ENCODE measurements at regions not wholly inside any gene's neighbourhood (a gene's known extent, or its start where the extent isn't known, plus 50 kb on each side); places are given as distances from the start of the nearest gene placed in this dataset.

GRCh38 chr1:177863796-177864195 lies 106.1 kb downstream of the SEC16B start:
- Histone ChIP-seq H3K9ac (ENCODE audit: low read length) (no peak overlapping the region), H3K36me3 (replicated peaks in 1 of 2; ENCODE audit: control extremely low read depth in 1 of 2, control insufficient read depth in 1 of 2, extremely low read depth in 1 of 2, insufficient read depth in 2 of 2, low read length in 1 of 2) (no peaks in the 10 kb centered on the region), H3K4me2 (replicated peaks; ENCODE audit: low read depth, low read length, poor library complexity, severe bottlenecking) (no peak overlapping the region), H3K27ac (ENCODE audit: low read length in 2 of 2) (no peak overlapping the region), H2AFZ (ENCODE audit: insufficient read depth, low read depth, low read length, poor library complexity, severe bottlenecking) (no peak overlapping the region), H3K27me3 (replicated peaks in 1 of 4; ENCODE audit: control extremely low read depth in 1 of 4, control insufficient read depth in 3 of 4, insufficient read depth in 4 of 4, low read length in 3 of 4) (no peaks in the 10 kb centered on the region), H3K4me3 (ENCODE audit: control extremely low read depth in 1 of 5, extremely low read depth in 1 of 5, insufficient read depth in 1 of 5, low read depth in 2 of 5, low read length in 4 of 5) (no peak overlapping the region), H3K4me1 (ENCODE audit: control insufficient read depth in 2 of 2, insufficient read depth in 2 of 2, low read length in 2 of 2) (no peaks in the 10 kb centered on the region), H3K9me3 (ENCODE audit: control extremely low read depth in 1 of 3, control insufficient read depth in 2 of 3, insufficient read depth in 1 of 3, low read length in 2 of 3) (no peaks in the 10 kb centered on the region), H3K79me2 (ENCODE audit: control insufficient read depth, insufficient read depth, low read length) (no peaks in the 10 kb centered on the region), H4K20me1 (ENCODE audit: control insufficient read depth, insufficient read depth, low read length, poor library complexity, severe bottlenecking) (no peaks in the 10 kb centered on the region)
- intact Hi-C loops (cut with micrococcal nuclease), result no loop called here
- ChIA-PET CTCF (no interaction called here), POLR2A (no interaction called here)
- H3K9me3 Mint-ChIP-seq (ENCODE audit: insufficient read depth), result no peaks in the 10 kb centered on the region
- H3K27me3 Mint-ChIP-seq, result no peaks in the 10 kb centered on the region
- no peak for ATAC-seq (ENCODE audit: low read depth)
- no peak for TF ChIP-seq EZH2 (IDR thresholded peaks at IDR 0.05; ENCODE audit: borderline replicate concordance, insufficient read depth, low read depth, low read length, poor library complexity, severe bottlenecking)
- H3K27ac Mint-ChIP-seq, result no peak overlapping the region
- H3K4me3 Mint-ChIP-seq, result no peak overlapping the region
- 84% methylated on average over 2 of the region's 4 CpGs for WGBS (ENCODE audit: insufficient coverage)
- no peaks in the 10 kb centered on the region for H3K4me1 Mint-ChIP-seq
- DNase-seq, result no peak

GRCh38 chr1:177862916-177863315 lies 106.9 kb downstream of the SEC16B start:
- Mint-ChIP-seq H3K9me3 (ENCODE audit: insufficient read depth) (no peaks in the 10 kb centered on the region), H3K27me3 (no peaks in the 10 kb centered on the region), H3K4me1 (no peaks in the 10 kb centered on the region), H3K27ac (no peak overlapping the region), H3K4me3 (no peak overlapping the region)
- Histone ChIP-seq H3K9ac (ENCODE audit: low read length) (no peak overlapping the region), H2AFZ (ENCODE audit: insufficient read depth, low read depth, low read length, poor library complexity, severe bottlenecking) (no peak overlapping the region), H3K27me3 (replicated peaks in 1 of 4; ENCODE audit: control extremely low read depth in 1 of 4, control insufficient read depth in 3 of 4, insufficient read depth in 4 of 4, low read length in 3 of 4) (no peaks in the 10 kb centered on the region), H3K9me3 (ENCODE audit: control extremely low read depth in 1 of 3, control insufficient read depth in 2 of 3, insufficient read depth in 1 of 3, low read length in 2 of 3) (no peaks in the 10 kb centered on the region), H3K36me3 (replicated peaks in 1 of 2; ENCODE audit: control extremely low read depth in 1 of 2, control insufficient read depth in 1 of 2, extremely low read depth in 1 of 2, insufficient read depth in 2 of 2, low read length in 1 of 2) (no peaks in the 10 kb centered on the region), H3K79me2 (ENCODE audit: control insufficient read depth, insufficient read depth, low read length) (no peaks in the 10 kb centered on the region), H3K4me3 (ENCODE audit: control extremely low read depth in 1 of 5, extremely low read depth in 1 of 5, insufficient read depth in 1 of 5, low read depth in 2 of 5, low read length in 4 of 5) (no peak overlapping the region), H3K4me1 (ENCODE audit: control insufficient read depth in 2 of 2, insufficient read depth in 2 of 2, low read length in 2 of 2) (no peaks in the 10 kb centered on the region), H3K27ac (ENCODE audit: low read length in 2 of 2) (no peak overlapping the region), H3K4me2 (replicated peaks; ENCODE audit: low read depth, low read length, poor library complexity, severe bottlenecking) (no peak overlapping the region), H4K20me1 (ENCODE audit: control insufficient read depth, insufficient read depth, low read length, poor library complexity, severe bottlenecking) (no peaks in the 10 kb centered on the region)
- DNase-seq (no peak), ATAC-seq (ENCODE audit: low read depth) (no peak)
- whole genome bisulfite sequencing (ENCODE audit: insufficient coverage), result no CpG with 5 or more reads among the region's 2 CpGs
- intact Hi-C loops (cut with micrococcal nuclease), result no loop called here
- CTCF ChIA-PET, result no interaction called here
- POLR2A ChIA-PET, result no interaction called here
- TF ChIP-seq EZH2 (IDR thresholded peaks at IDR 0.05; ENCODE audit: borderline replicate concordance, insufficient read depth, low read depth, low read length, poor library complexity, severe bottlenecking), result no peak
- no peak for TF ChIP-seq CTCF (IDR thresholded peaks at IDR 0.05)

Data from B cell (primary cell).